Panc1 (cell line): ENCODE measurements at regions not wholly inside any gene's neighbourhood (a gene's known extent, or its start where the extent isn't known, plus 50 kb on each side); places are given as distances from the start of the nearest gene placed in this dataset.

Experiments
- POLR2AphosphoS5 ChIP-seq: IDR thresholded peaks from 2 replicates; pipeline ENCODE4 v1.6.1; 2012; ENCODE audit warnings: mild to moderate bottlenecking, low read depth, low read length, moderate library complexity
- SIN3A ChIP-seq: IDR thresholded peaks from 2 replicates; pipeline ENCODE4 v1.6.1; 2012; ENCODE audit warnings: low read depth, mild to moderate bottlenecking, low read length, moderate library complexity, borderline replicate concordance; ENCODE audit not compliant: insufficient read depth
- TF ChIP-seq, protein P1 (sequence below): fragments of 450-650 bp; IDR thresholded peaks from 2 replicates; pipeline ENCODE4 v1.5.1; 2017; ENCODE audit warnings: mild to moderate bottlenecking
- TF ChIP-seq, protein P2 (sequence below), 2 experiments: IDR thresholded peaks; 2 replicates each; pipeline ENCODE4 v1.6.1; 2011 to 2012; ENCODE audit warnings: low read depth in 2 of 2, control low read depth in 1 of 2, low read length in 1 of 2, mild to moderate bottlenecking in 1 of 2, moderate library complexity in 1 of 2; ENCODE audit not compliant: insufficient read depth in 1 of 2

- TF ChIP-seq, protein P1, sequence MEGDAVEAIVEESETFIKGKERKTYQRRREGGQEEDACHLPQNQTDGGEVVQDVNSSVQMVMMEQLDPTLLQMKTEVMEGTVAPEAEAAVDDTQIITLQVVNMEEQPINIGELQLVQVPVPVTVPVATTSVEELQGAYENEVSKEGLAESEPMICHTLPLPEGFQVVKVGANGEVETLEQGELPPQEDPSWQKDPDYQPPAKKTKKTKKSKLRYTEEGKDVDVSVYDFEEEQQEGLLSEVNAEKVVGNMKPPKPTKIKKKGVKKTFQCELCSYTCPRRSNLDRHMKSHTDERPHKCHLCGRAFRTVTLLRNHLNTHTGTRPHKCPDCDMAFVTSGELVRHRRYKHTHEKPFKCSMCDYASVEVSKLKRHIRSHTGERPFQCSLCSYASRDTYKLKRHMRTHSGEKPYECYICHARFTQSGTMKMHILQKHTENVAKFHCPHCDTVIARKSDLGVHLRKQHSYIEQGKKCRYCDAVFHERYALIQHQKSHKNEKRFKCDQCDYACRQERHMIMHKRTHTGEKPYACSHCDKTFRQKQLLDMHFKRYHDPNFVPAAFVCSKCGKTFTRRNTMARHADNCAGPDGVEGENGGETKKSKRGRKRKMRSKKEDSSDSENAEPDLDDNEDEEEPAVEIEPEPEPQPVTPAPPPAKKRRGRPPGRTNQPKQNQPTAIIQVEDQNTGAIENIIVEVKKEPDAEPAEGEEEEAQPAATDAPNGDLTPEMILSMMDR, result no peak
- TF ChIP-seq POLR2AphosphoS5 (no peak), SIN3A (no peak)
- TF ChIP-seq, protein P2, sequence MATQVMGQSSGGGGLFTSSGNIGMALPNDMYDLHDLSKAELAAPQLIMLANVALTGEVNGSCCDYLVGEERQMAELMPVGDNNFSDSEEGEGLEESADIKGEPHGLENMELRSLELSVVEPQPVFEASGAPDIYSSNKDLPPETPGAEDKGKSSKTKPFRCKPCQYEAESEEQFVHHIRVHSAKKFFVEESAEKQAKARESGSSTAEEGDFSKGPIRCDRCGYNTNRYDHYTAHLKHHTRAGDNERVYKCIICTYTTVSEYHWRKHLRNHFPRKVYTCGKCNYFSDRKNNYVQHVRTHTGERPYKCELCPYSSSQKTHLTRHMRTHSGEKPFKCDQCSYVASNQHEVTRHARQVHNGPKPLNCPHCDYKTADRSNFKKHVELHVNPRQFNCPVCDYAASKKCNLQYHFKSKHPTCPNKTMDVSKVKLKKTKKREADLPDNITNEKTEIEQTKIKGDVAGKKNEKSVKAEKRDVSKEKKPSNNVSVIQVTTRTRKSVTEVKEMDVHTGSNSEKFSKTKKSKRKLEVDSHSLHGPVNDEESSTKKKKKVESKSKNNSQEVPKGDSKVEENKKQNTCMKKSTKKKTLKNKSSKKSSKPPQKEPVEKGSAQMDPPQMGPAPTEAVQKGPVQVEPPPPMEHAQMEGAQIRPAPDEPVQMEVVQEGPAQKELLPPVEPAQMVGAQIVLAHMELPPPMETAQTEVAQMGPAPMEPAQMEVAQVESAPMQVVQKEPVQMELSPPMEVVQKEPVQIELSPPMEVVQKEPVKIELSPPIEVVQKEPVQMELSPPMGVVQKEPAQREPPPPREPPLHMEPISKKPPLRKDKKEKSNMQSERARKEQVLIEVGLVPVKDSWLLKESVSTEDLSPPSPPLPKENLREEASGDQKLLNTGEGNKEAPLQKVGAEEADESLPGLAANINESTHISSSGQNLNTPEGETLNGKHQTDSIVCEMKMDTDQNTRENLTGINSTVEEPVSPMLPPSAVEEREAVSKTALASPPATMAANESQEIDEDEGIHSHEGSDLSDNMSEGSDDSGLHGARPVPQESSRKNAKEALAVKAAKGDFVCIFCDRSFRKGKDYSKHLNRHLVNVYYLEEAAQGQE (IDR thresholded peaks at IDR 0.05; ENCODE audit: insufficient read depth in 1 of 2, low read depth in 2 of 2, low read length in 1 of 2), result no peak
These were observed 1084.7 kb downstream of the SLC6A15 start for GRCh38 chr12:83827860-83828259.
